ENCODE measurements at regions not wholly inside any gene's neighbourhood (a gene's known extent, or its start where the extent isn't known, plus 50 kb on each side); places are given as distances from the start of the nearest gene placed in this dataset.
"Not testable (repeated sequence)": the region's sequence is repeated elsewhere in the genome, so short reads cannot be mapped to it uniquely, and the experiment has no call there.

GRCh38 chr2:238618494-238619283 is 192.0 kb downstream of the ASB1 start:
- TF ChIP-seq ZNF384 (IDR thresholded peaks at IDR 0.05): peak; percentile 65
- POLR2A ChIA-PET; DNase-seq (ENCODE audit: extremely low spot score): not testable (repeated sequence)
- CTCF ChIA-PET: interaction anchor here (0.6 kb wide), 1 partner anchor 10 kb away, joined by 3 read pairs; no protein-coding TSS in a partner anchor

GRCh38 chr2:238627899-238628298 is 201.2 kb downstream of the ASB1 start:
- TF ChIP-seq HDGF (IDR thresholded peaks at IDR 0.05; ENCODE audit: borderline replicate concordance) (no peak), TARDBP (IDR thresholded peaks at IDR 0.05) (no peak), NFRKB (IDR thresholded peaks at IDR 0.05) (no peak), LEF1 (IDR thresholded peaks at IDR 0.05; ENCODE audit: borderline replicate concordance) (no peak)
- CTCF ChIA-PET: interaction anchor here (0.5 kb wide), 1 partner anchor 9 kb away, joined by 3 read pairs; no protein-coding TSS in a partner anchor
- POLR2A ChIA-PET: no interaction called here
- no peak for DNase-seq (ENCODE audit: extremely low spot score)

GRCh38 chr2:238629064-238629463 is 202.3 kb downstream of the ASB1 start:
- CTCF ChIA-PET: no interaction called here
- DNase-seq (ENCODE audit: extremely low spot score): no peak
- TF ChIP-seq LEF1 (IDR thresholded peaks at IDR 0.05; ENCODE audit: borderline replicate concordance) (no peak), CTBP1 (IDR thresholded peaks at IDR 0.05; ENCODE audit: borderline replicate concordance) (no peak), ELF4 (IDR thresholded peaks at IDR 0.05) (no peak), PKNOX1 (IDR thresholded peaks at IDR 0.05) (no peak), SUZ12 (IDR thresholded peaks at IDR 0.05) (no peak), FOXK2 (IDR thresholded peaks at IDR 0.05) (no peak), L3MBTL2 (conservative IDR thresholded peaks at IDR 0.05) (no peak), NFRKB (IDR thresholded peaks at IDR 0.05) (no peak), SP1 (IDR thresholded peaks at IDR 0.05) (no peak), ZNF384 (IDR thresholded peaks at IDR 0.05) (no peak), ARNT (IDR thresholded peaks at IDR 0.05) (no peak), FOXA1 (IDR thresholded peaks at IDR 0.05) (no peak), HDGF (IDR thresholded peaks at IDR 0.05; ENCODE audit: borderline replicate concordance) (no peak), TARDBP (IDR thresholded peaks at IDR 0.05) (no peak), FOXM1 (IDR thresholded peaks at IDR 0.05; ENCODE audit: borderline replicate concordance) (no peak), BHLHE40 (IDR thresholded peaks at IDR 0.05; ENCODE audit: borderline replicate concordance) (no peak)
- POLR2A ChIA-PET: no interaction called here

GRCh38 chr2:238631491-238632180 is 204.9 kb downstream of the ASB1 start:
- ChIA-PET POLR2A (no interaction called here), CTCF (no interaction called here)
- TF ChIP-seq LEF1 (IDR thresholded peaks at IDR 0.05; ENCODE audit: borderline replicate concordance) (no peak), ZNF384 (IDR thresholded peaks at IDR 0.05) (no peak), FOXM1 (IDR thresholded peaks at IDR 0.05; ENCODE audit: borderline replicate concordance) (no peak), L3MBTL2 (conservative IDR thresholded peaks at IDR 0.05) (no peak), SUZ12 (IDR thresholded peaks at IDR 0.05) (no peak), SP1 (IDR thresholded peaks at IDR 0.05) (no peak), ELF4 (IDR thresholded peaks at IDR 0.05) (no peak), FOXA1 (IDR thresholded peaks at IDR 0.05) (no peak), CTBP1 (IDR thresholded peaks at IDR 0.05; ENCODE audit: borderline replicate concordance) (no peak), HDGF (IDR thresholded peaks at IDR 0.05; ENCODE audit: borderline replicate concordance) (no peak), FOXK2 (IDR thresholded peaks at IDR 0.05) (no peak)
- no peak for DNase-seq (ENCODE audit: extremely low spot score)

- ChIA-PET CTCF (no interaction called here), POLR2A (no interaction called here)
- TF ChIP-seq PKNOX1 (IDR thresholded peaks at IDR 0.05): no peak
- TF ChIP-seq ARNT (IDR thresholded peaks at IDR 0.05): no peak
- TF ChIP-seq NFRKB (IDR thresholded peaks at IDR 0.05): no peak
- TF ChIP-seq HDGF (IDR thresholded peaks at IDR 0.05; ENCODE audit: borderline replicate concordance): no peak
- TF ChIP-seq SUZ12 (IDR thresholded peaks at IDR 0.05): no peak
- no peak for TF ChIP-seq TARDBP (IDR thresholded peaks at IDR 0.05)
- TF ChIP-seq L3MBTL2 (conservative IDR thresholded peaks at IDR 0.05): no peak
- TF ChIP-seq CTBP1 (IDR thresholded peaks at IDR 0.05; ENCODE audit: borderline replicate concordance): no peak
- TF ChIP-seq FOXK2 (IDR thresholded peaks at IDR 0.05): no peak
- no peak for TF ChIP-seq LEF1 (IDR thresholded peaks at IDR 0.05; ENCODE audit: borderline replicate concordance)
- TF ChIP-seq ELF4 (IDR thresholded peaks at IDR 0.05): no peak
- no peak for TF ChIP-seq ZNF384 (IDR thresholded peaks at IDR 0.05)
- TF ChIP-seq BHLHE40 (IDR thresholded peaks at IDR 0.05; ENCODE audit: borderline replicate concordance): no peak
- no peak for TF ChIP-seq SP1 (IDR thresholded peaks at IDR 0.05)
- no peak for TF ChIP-seq FOXM1 (IDR thresholded peaks at IDR 0.05; ENCODE audit: borderline replicate concordance)
- no peak for DNase-seq (ENCODE audit: extremely low spot score)
Observed at GRCh38 chr2:238632181-238633060, 205.7 kb downstream of the ASB1 start.
